H1 (cell line): ENCODE measurements at regions not wholly inside any gene's neighbourhood (a gene's known extent, or its start where the extent isn't known, plus 50 kb on each side); places are given as distances from the start of the nearest gene placed in this dataset.

Experiments used
- CTCF ChIA-PET: fragments of 300-600 bp; sonication (Branson Sonifier 250); formaldehyde crosslinking; loops from one replicate; lab custom pipeline; 2021; ENCODE audit not compliant: partially characterized antibody; lab: Charles Lee
- POLR2A ChIA-PET: fragments of 300-600 bp; sonication (Branson Sonifier 250); formaldehyde crosslinking; loops from one replicate; lab custom pipeline; 2021; ENCODE audit warnings: inconsistent platforms; ENCODE audit not compliant: partially characterized antibody; lab: Charles Lee
- DNase-seq, 2 experiments: peaks; one replicate each; pipeline versions ENCODE4 v3.0.0 to v3.0.0-alpha.2; 2010 to 2022; ENCODE audit warnings: low spot score in 2 of 2, low read depth in 1 of 2, mixed read lengths in 1 of 2
- FAIRE-seq: peaks from 2 replicates; lab custom pipeline; 2011; peaks lifted over from hg19 to GRCh38; lab: Jason Lieb, UNC
- H2AFZ ChIP-seq: 2 replicates; pipeline ENCODE4 v1.8.1; 2012; ENCODE audit warnings: low read length, inconsistent platforms
- H2AK5ac ChIP-seq: 2 replicates; pipeline ENCODE4 v1.6.1; 2013; ENCODE audit warnings: low read depth, low read length
- H2BK120ac ChIP-seq: replicated peaks from 2 replicates; pipeline ENCODE3; 2013; ENCODE audit warnings: low read depth, low read length, inconsistent platforms
- H2BK12ac ChIP-seq: 2 replicates; pipeline ENCODE4 v1.6.1; 2013; ENCODE audit warnings: low read depth, low read length
- H2BK15ac ChIP-seq: 2 replicates; pipeline ENCODE4 v1.6.1; 2013; ENCODE audit warnings: low read length
- H2BK20ac ChIP-seq: 2 replicates; pipeline ENCODE4 v1.6.1; 2013; ENCODE audit warnings: low read length
- H2BK5ac ChIP-seq: 2 replicates; pipeline ENCODE4 v1.6.1; 2013; ENCODE audit warnings: low read depth, low read length
- H3K14ac ChIP-seq: 2 replicates; pipeline ENCODE4 v1.6.1; 2013; ENCODE audit warnings: inconsistent platforms; ENCODE audit not compliant: insufficient read length
- H3K18ac ChIP-seq: 2 replicates; pipeline ENCODE4 v1.6.1; 2013; ENCODE audit warnings: low read length; ENCODE audit errors: extremely low read depth
- H3K23ac ChIP-seq: 2 replicates; pipeline ENCODE4 v1.6.1; 2013; ENCODE audit warnings: inconsistent platforms; ENCODE audit not compliant: insufficient read length
- H3K23me2 ChIP-seq: 2 replicates; pipeline ENCODE4 v1.6.1; 2013; ENCODE audit warnings: low read depth, low read length
- H3K27ac ChIP-seq: 2 replicates; pipeline ENCODE4 v1.6.1; 2011; ENCODE audit warnings: low read depth, low read length, inconsistent platforms
- H3K27me3 ChIP-seq, 4 experiments: replicated peaks in 1 of 4; 1 replicate in 1 of 4; 2 replicates in 3 of 4; pipeline versions ENCODE4 v1.6.1 to v1.8.1; 2011 to 2013; ENCODE audit warnings: low read length in 3 of 4, mild to moderate bottlenecking in 3 of 4, inconsistent platforms in 2 of 4, mixed read lengths in 2 of 4, moderate library complexity in 1 of 4; ENCODE audit not compliant: control insufficient read depth in 3 of 4, insufficient read depth in 3 of 4; ENCODE audit errors: extremely low read depth in 1 of 4
- H3K36me3 ChIP-seq, 4 experiments: 2 replicates each; pipeline versions ENCODE4 v1.6.1 to v1.8.1; 2011 to 2013; ENCODE audit warnings: mild to moderate bottlenecking in 4 of 4, low read length in 3 of 4, moderate library complexity in 2 of 4, control low read depth in 1 of 4, inconsistent platforms in 1 of 4; ENCODE audit not compliant: insufficient read depth in 4 of 4, control insufficient read depth in 2 of 4
- H3K4ac ChIP-seq: replicated peaks from 2 replicates; pipeline ENCODE3; 2013; ENCODE audit warnings: low read length, low read depth, mixed read lengths, inconsistent platforms; ENCODE audit not compliant: insufficient read length
- H3K4me1 ChIP-seq, 4 experiments: replicated peaks in 1 of 4; 1 replicate in 1 of 4; 2 replicates in 3 of 4; pipeline versions ENCODE4 v1.6.1 to v1.8.1; 2011 to 2013; ENCODE audit warnings: low read length in 3 of 4, inconsistent platforms in 2 of 4, mixed read lengths in 1 of 4; ENCODE audit not compliant: insufficient read depth in 4 of 4, control insufficient read depth in 3 of 4
- H3K4me2 ChIP-seq, 2 experiments: 2 replicates each; pipeline versions ENCODE4 v1.6.1 to v1.8.1; 2011 to 2013; ENCODE audit warnings: low read depth in 2 of 2, low read length in 2 of 2, control low read depth in 1 of 2, inconsistent platforms in 1 of 2, mild to moderate bottlenecking in 1 of 2; ENCODE audit not compliant: insufficient read depth in 1 of 2
- H3K4me3 ChIP-seq, 4 experiments: fragments of 200-600, 300-600 bp in 1 of 4; sonication (generic), shearing (Covaris generic), sonication (Bioruptor Twin) in 1 of 4; 2 replicates each; pipeline versions ENCODE4 v1.5.1 to v1.8.1; 2011 to 2016; ENCODE audit warnings: low read length in 4 of 4, low read depth in 3 of 4, control low read depth in 2 of 4, inconsistent platforms in 2 of 4, mild to moderate bottlenecking in 2 of 4, mixed read lengths in 1 of 4, moderate library complexity in 1 of 4; ENCODE audit not compliant: insufficient read depth in 2 of 4; ENCODE audit errors: extremely low read depth in 1 of 4
- H3K56ac ChIP-seq: replicated peaks from 2 replicates; pipeline ENCODE3; 2013; ENCODE audit warnings: low read depth, mild to moderate bottlenecking, mixed read lengths, low read length, inconsistent platforms; ENCODE audit not compliant: insufficient read length
- H3K79me1 ChIP-seq: 2 replicates; pipeline ENCODE4 v1.6.1; 2013; ENCODE audit warnings: low read depth, low read length, control low read depth
- H3K79me2 ChIP-seq, 2 experiments: 2 replicates each; pipeline versions ENCODE4 v1.6.1 to v1.8.1; 2012 to 2013; ENCODE audit warnings: low read length in 2 of 2, mild to moderate bottlenecking in 2 of 2, inconsistent platforms in 1 of 2; ENCODE audit not compliant: insufficient read depth in 2 of 2, control insufficient read depth in 1 of 2
- H3K9ac ChIP-seq, 4 experiments: replicated peaks in 1 of 4; 1 replicate in 1 of 4; 2 replicates in 3 of 4; pipeline versions ENCODE4 v1.6.1 to v1.8.1; 2011 to 2013; ENCODE audit warnings: low read depth in 3 of 4, low read length in 3 of 4, control low read depth in 2 of 4, mild to moderate bottlenecking in 2 of 4, moderate library complexity in 2 of 4, inconsistent platforms in 1 of 4; ENCODE audit errors: extremely low read depth in 1 of 4
- H3K9me3 ChIP-seq, 2 experiments: 2 replicates each; pipeline versions ENCODE4 v1.6.1 to v1.8.1; 2012 to 2013; ENCODE audit warnings: mild to moderate bottlenecking in 2 of 2, moderate library complexity in 2 of 2, control low read depth in 1 of 2, inconsistent platforms in 1 of 2, low read depth in 1 of 2, low read length in 1 of 2, mixed read lengths in 1 of 2; ENCODE audit not compliant: insufficient read depth in 2 of 2
- H4K20me1 ChIP-seq, 2 experiments: replicated peaks in 1 of 2; 2 replicates each; pipeline versions ENCODE3 to v1.8.1; 2011 to 2013; ENCODE audit warnings: inconsistent platforms in 2 of 2, low read length in 2 of 2, mild to moderate bottlenecking in 1 of 2; ENCODE audit not compliant: insufficient read depth in 2 of 2, control insufficient read depth in 1 of 2
- H4K5ac ChIP-seq: 2 replicates; pipeline ENCODE4 v1.6.1; 2013; ENCODE audit warnings: low read length, low read depth, mixed read lengths, inconsistent platforms; ENCODE audit not compliant: insufficient read length
- H4K8ac ChIP-seq: 2 replicates; pipeline ENCODE4 v1.8.0; 2013; ENCODE audit warnings: mild to moderate bottlenecking, moderate library complexity, low read length, inconsistent platforms; ENCODE audit not compliant: insufficient read depth; ENCODE audit errors: extremely low read depth
- H4K91ac ChIP-seq: replicated peaks from 2 replicates; pipeline ENCODE3; 2013; ENCODE audit warnings: low read length, mixed read lengths, inconsistent platforms; ENCODE audit not compliant: insufficient read length
- KDM1A ChIP-seq: fragments of 200-600, 300-600 bp; sonication (generic); IDR thresholded peaks from 2 replicates; pipeline ENCODE4 v1.7.1; 2016; ENCODE audit warnings: mild to moderate bottlenecking, low read length, borderline replicate concordance
- WGBS, 2 experiments: shearing (Covaris generic) in 1 of 2; methylation state at CpG; one replicate each; pipeline versions ENCODE4 v1.1.6 to v1.1.7; 2013 to 2015; ENCODE audit warnings: low lambda C conversion rate in 2 of 2, mixed read lengths in 2 of 2, inconsistent platforms in 1 of 2, low coverage in 1 of 2, missing lambda C conversion rate in 1 of 2; ENCODE audit not compliant: insufficient replicate concordance in 2 of 2, insufficient coverage in 1 of 2, insufficient read length in 1 of 2; ENCODE audit errors: extremely low coverage in 1 of 2, missing lambda C conversion rate in 1 of 2; 5-methylcytosine and 5-hydroxymethylcytosine counted together
- TF ChIP-seq, protein P1 (sequence below): IDR thresholded peaks from 2 replicates; pipeline ENCODE4 v1.6.1; 2011; ENCODE audit warnings: low read depth, mild to moderate bottlenecking, low read length; ENCODE audit not compliant: insufficient read depth

DNA sequence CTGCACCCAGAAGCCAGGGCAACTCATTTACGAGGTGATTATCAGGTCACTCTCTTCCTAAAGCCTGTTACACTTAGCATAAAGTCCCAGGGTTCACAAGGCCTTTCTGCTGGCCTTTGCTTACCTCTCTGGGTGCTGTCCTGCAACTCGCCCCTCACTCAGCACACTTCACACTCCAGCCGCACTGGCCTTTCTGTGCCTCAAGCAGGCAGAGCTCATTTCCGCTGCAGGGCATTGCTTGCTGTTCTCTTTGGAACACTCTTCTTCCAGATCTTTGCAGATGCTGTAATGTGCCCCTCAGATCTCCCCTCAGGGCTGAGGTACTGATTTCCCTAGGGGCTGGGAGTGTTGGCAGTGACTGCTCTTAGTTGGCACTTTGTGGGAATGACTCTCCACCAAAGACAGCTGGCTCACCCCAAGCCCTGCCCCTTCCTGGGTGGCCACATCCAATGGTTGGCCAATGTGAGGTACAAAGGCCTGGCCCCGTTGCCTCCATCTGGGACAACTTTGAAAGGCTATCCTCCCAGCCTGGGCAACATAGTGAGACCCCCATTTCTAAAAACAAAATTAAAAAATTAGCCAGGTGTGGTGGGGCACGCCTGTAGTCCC, 50.8 kb upstream of the SSBP3 start:
- no peak overlapping the region for H3K27ac ChIP-seq
- no peak overlapping the region for H3K4me3 ChIP-seq
- no peak for DNase-seq
- no peaks in the 10 kb centered on the region for H3K9me3 ChIP-seq
- no peak overlapping the region for H4K5ac ChIP-seq
- WGBS, 2 experiments = 88% methylated on average over 6 of the region's 6 CpGs; no CpG with 5 or more reads in 1 of the 2 experiments
- peak overlapping the region; percentile 73 for H4K91ac ChIP-seq
- H2BK120ac ChIP-seq = no peak overlapping the region
- no peak overlapping the region for H3K9ac ChIP-seq
- no peak overlapping the region for H2BK5ac ChIP-seq
- H3K79me2 ChIP-seq = no peaks in the 10 kb centered on the region
- no peaks in the 10 kb centered on the region for H4K20me1 ChIP-seq
- peak overlapping the region; percentile 50; the same call in 1 of the 2 replicates for H2BK12ac ChIP-seq
- peak overlapping the region; percentile 65; the same call in 1 of the 2 replicates for H2AK5ac ChIP-seq
- H3K4me2 ChIP-seq = no peak overlapping the region
- 0 out of 2 replicates have a peak, but pooled peaks have one; percentile 21 for TF ChIP-seq KDM1A
- TF ChIP-seq, protein P1, sequence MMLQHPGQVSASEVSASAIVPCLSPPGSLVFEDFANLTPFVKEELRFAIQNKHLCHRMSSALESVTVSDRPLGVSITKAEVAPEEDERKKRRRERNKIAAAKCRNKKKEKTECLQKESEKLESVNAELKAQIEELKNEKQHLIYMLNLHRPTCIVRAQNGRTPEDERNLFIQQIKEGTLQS = no peak
- H3K27me3 ChIP-seq = no peaks in the 10 kb centered on the region
- H3K4ac ChIP-seq = no peak overlapping the region
- ChIA-PET CTCF (interaction anchor here (0.8 to 1.3 kb wide), 5 partner anchors 14 to 147 kb away, joined by 3 read pairs; no protein-coding TSS in a partner anchor), POLR2A (interaction anchor here (0.6 to 2.4 kb wide), 8 partner anchors 8 to 50 kb away, joined by 3 to 7 read pairs (median 4); no protein-coding TSS in a partner anchor)
- peak overlapping the region; percentile 66; the same call in 1 of the 2 replicates for H2BK15ac ChIP-seq
- H2BK20ac ChIP-seq = peak overlapping the region; percentile 90; the same call in 1 of the 2 replicates
- peak overlapping the region; percentile 1; the same call in 1 of the 2 replicates for H3K18ac ChIP-seq
- no peak overlapping the region for H3K56ac ChIP-seq
- no peak overlapping the region for H3K14ac ChIP-seq
- no peak overlapping the region for H2AFZ ChIP-seq
- H3K36me3 ChIP-seq = no peaks in the 10 kb centered on the region
- H3K23ac ChIP-seq = no peak overlapping the region
- H3K79me1 ChIP-seq = no peaks in the 10 kb centered on the region
- H3K23me2 ChIP-seq = peaks cover 2% of the 10 kb centered on the region; the same call in 1 of the 2 replicates
- peaks cover 3 to 14% (median 6%) of the 10 kb centered on the region in 4 experiments; a peak in 6 of 7 replicates for H3K4me1 ChIP-seq
- no peak for FAIRE-seq
- no peak overlapping the region; the same call in 1 of the 2 replicates for H4K8ac ChIP-seq
